ENCODE measurements at regions not wholly inside any gene's neighbourhood (a gene's known extent, or its start where the extent isn't known, plus 50 kb on each side); places are given as distances from the start of the nearest gene placed in this dataset.

DNA sequence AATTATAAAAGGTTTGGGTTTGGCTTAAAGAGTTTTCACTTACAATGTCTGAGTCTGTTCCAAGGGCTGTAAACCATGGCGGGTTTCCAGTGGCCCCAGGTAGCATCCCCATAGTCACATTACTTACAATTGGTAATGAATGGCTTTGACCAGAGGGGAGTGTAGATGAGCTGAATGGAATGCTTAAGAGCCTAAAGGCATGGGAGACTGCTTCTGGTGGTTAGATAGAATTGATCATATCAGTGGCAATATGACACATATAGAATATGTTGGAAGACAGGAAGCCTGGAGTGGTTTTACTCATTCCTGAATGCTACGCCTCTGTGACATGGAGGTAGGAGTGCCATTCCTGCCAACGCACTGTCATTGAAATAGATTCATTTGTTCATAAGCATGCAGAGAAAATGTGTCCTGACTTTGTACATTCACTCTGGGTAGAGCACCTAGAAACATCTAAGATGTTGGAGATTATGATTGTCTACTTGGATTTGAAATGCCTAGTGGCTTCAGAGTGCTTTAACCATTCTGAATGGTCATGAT, 183.3 kb downstream of the BLID start:
- H3K4me3 ChIP-seq (ENCODE audit: control insufficient read depth, low read depth, low read length) = no peak overlapping the region
- TF ChIP-seq, protein P1, sequence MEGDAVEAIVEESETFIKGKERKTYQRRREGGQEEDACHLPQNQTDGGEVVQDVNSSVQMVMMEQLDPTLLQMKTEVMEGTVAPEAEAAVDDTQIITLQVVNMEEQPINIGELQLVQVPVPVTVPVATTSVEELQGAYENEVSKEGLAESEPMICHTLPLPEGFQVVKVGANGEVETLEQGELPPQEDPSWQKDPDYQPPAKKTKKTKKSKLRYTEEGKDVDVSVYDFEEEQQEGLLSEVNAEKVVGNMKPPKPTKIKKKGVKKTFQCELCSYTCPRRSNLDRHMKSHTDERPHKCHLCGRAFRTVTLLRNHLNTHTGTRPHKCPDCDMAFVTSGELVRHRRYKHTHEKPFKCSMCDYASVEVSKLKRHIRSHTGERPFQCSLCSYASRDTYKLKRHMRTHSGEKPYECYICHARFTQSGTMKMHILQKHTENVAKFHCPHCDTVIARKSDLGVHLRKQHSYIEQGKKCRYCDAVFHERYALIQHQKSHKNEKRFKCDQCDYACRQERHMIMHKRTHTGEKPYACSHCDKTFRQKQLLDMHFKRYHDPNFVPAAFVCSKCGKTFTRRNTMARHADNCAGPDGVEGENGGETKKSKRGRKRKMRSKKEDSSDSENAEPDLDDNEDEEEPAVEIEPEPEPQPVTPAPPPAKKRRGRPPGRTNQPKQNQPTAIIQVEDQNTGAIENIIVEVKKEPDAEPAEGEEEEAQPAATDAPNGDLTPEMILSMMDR (IDR thresholded peaks at IDR 0.05; ENCODE audit: control insufficient read depth, insufficient read depth, low read depth, low read length, missing control alignments) = no peak
- no peak for DNase-seq (ENCODE audit: low read depth)

DNA sequence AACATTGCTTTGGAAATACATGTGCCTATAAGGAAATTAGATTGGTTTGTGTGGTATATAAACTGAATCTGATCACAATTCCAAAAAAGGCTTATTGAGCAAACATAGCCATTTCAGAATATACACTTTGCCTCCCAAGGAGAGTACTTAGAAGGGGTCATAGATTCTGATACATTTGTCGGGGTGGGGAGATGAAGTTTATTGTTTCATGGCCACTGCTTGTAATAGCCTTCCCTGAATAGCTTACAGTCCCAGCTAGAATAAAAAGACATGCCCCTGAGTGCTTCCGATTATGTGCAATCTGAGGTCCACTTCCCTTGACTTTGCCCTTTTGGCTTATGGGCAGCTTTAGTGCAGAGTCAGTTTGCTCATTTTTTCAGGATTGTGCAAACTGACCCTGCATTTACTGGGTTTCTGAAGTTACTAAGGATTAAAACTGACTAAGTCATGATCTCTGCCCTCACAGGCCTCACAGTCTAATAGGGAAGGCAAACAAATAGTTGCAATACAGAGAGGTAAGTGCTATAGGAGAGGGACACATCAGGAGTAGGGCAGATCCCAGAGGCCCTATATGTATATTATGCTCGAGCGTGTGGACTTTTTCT, 184.2 kb downstream of the BLID start:
- TF ChIP-seq, protein P1 (IDR thresholded peaks at IDR 0.05; ENCODE audit: control insufficient read depth, insufficient read depth, low read depth, low read length, missing control alignments) = no peak
- DNase-seq (ENCODE audit: low read depth) = no peak
- H3K4me3 ChIP-seq (ENCODE audit: control insufficient read depth, low read depth, low read length) = no peak overlapping the region

DNA sequence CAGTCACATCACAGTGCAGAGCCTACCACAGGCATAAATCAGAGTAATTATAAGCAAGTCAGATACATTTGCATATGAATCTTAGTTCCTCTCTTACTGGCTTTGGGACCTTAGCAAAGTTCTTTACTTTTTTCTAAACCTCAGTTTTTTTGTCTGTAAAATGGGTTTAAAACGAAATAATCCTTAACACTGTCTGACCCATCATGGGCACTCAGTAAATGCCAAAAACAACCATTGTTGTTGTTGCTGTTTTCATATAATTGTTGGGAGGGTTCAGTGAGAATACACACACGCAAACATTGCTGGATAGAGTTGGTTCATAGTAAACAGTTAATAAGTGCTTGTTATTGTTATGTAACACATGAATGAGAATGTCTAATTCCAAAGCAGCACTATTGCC, 184.9 kb downstream of the BLID start:
- TF ChIP-seq, protein P1 (IDR thresholded peaks at IDR 0.05; ENCODE audit: control insufficient read depth, insufficient read depth, low read depth, low read length, missing control alignments) = no peak
- no peak overlapping the region for H3K4me3 ChIP-seq (ENCODE audit: control insufficient read depth, low read depth, low read length)
- DNase-seq (ENCODE audit: low read depth) = no peak

DNA sequence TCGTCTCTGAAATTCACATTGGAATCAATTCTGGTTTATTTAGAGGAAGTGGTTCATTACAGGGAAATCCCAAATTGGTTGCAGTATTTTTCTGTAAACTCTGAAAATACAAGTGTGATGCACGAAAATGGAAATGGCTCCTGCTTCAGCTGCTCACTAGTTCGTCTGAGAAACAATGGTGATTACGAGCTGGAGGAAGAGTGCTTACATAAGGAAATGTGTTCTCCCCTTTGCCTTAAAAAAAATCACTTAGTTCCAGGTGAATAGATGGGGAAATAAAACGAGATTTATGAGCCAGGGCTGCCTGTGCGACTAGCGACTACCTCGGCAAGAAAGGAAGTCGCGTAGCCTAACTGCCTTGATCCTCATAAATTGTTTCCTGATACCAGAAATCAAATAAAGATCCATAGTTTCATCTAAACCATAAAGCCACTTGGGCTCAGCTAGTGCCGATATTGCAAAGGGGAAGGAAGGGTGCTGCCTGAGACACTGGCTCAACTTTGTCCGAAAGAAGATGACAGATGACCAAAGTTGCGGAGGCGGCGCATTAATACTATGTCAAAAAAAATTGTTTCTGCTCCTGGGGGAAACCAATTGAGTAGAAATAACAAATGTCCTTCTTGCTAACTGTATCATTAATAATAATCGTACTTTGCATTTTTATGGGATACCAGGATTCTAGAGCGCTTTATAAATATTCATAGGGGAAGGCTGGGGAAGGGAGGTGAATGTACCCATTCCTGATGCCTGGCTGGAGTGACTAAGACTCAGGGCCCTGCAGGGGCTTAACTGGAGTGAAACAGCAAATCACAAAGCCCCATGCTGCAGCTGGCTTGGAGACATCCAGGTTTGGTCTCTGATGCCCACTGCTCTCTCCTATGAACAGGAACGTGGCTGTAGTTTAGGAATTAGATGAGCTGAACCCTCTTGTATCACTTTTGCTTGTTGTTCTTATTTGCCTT, 185.7 kb downstream of the BLID start:
- H3K4me3 ChIP-seq (ENCODE audit: control insufficient read depth, low read depth, low read length) = no peak overlapping the region
- DNase-seq (ENCODE audit: low read depth) = no peak
- TF ChIP-seq, protein P1 (IDR thresholded peaks at IDR 0.05; ENCODE audit: control insufficient read depth, insufficient read depth, low read depth, low read length, missing control alignments) = no peak

DNA sequence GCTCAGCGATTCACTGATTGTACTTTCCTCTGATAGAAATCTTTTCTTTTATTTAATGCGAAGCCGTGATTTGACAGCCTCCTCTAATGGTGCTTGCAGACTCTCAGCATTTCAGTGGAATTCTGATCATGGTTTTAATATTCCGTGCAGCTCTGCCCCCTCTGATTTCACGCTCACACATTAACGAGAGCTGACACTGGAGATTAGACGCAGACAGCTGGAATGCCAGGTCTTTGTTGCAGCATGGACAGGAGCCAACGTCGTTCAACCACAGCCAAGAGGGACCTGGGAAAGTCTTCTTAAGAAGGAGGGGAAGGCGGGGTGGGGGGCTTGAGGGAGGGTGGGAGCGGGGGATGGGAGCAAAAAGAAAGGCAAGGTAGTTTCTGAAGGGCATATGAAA, 186.4 kb downstream of the BLID start:
- no peak overlapping the region for H3K4me3 ChIP-seq (ENCODE audit: control insufficient read depth, low read depth, low read length)
- TF ChIP-seq, protein P1 (IDR thresholded peaks at IDR 0.05; ENCODE audit: control insufficient read depth, insufficient read depth, low read depth, low read length, missing control alignments) = no peak
- no peak for DNase-seq (ENCODE audit: low read depth)

DNA sequence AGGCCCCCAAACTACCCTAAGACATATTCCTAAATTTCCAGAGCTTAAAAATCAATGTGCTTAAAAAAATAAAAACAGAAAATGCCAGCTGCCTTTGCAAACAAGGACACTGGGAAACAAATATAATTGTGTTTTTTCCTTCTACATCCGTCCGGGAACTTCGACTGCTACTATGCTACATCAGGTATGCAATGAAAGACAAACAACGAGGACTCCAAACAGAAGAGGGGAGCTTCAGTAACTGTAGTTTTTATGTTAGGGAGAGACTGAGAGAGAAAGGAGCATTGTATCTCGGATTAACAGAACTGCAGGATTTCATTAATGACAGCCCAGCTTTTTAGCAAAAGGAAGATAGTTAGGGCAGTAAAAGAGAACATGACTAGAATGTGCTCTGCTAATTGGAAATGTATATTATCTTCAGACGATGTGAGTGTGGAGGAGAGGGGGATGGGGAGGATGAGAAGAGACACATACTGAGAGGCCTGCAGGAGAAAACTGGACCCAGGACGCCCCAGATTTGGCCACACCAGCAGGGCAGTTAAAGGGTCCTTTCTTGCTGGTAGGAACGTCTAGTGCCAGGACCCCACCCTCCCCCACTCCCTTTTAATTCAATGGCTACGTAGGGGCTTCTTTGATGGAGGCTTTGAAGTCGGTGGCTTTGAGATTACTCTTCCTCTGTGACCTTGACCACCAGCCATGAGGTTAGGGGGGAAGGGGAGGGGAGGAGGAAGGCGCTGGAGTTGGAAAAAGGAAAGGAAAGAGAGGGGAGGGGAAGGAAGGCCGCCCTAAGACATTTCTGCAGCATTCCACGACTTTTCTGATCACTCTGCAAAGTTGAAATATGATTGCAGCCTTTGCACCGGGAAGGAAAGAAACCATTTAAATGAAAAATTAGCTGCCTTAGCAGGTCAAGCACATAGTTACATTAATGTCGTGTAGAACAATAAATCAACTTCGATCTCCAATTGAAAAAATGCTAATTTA, 187.1 kb downstream of the BLID start:
- DNase-seq (ENCODE audit: low read depth) = no peak
- TF ChIP-seq, protein P1 (IDR thresholded peaks at IDR 0.05; ENCODE audit: control insufficient read depth, insufficient read depth, low read depth, low read length, missing control alignments) = no peak
- H3K4me3 ChIP-seq (ENCODE audit: control insufficient read depth, low read depth, low read length) = no peak overlapping the region
